HPDE6-E6E7 (cell line): ENCODE measurements at regions not wholly inside any gene's neighbourhood (a gene's known extent, or its start where the extent isn't known, plus 50 kb on each side); places are given as distances from the start of the nearest gene placed in this dataset.

Experiments used
- DNase-seq: peaks from one replicate; pipeline ENCODE4 v3.0.0; 2011; ENCODE audit warnings: missing footprints; ENCODE audit errors: extremely low spot score

GRCh38 chr4:126843492-126844067, 789.2 kb upstream of the INTU start:
- no peak for DNase-seq

- DNase-seq = peak; percentile 88
These were observed 782.5 kb upstream of the INTU start for GRCh38 chr4:126850286-126850685.

GRCh38 chr4:126851391-126851790, 781.4 kb upstream of the INTU start:
- DNase-seq = no peak

- DNase-seq = no peak
These were observed 779.0 kb upstream of the INTU start for GRCh38 chr4:126853715-126854114.

- DNase-seq = no peak
These were observed 775.9 kb upstream of the INTU start for GRCh38 chr4:126856906-126857305.

GRCh38 chr4:126859314-126859713, 773.4 kb upstream of the INTU start:
- DNase-seq = no peak

GRCh38 chr4:126859872-126860271, 772.9 kb upstream of the INTU start:
- DNase-seq = no peak

- no peak for DNase-seq
These were observed 772.4 kb upstream of the INTU start for GRCh38 chr4:126860308-126860707.

- DNase-seq = peak; percentile 16
These were observed 762.8 kb upstream of the INTU start for GRCh38 chr4:126869967-126870366.

- DNase-seq = no peak
These were observed 760.9 kb upstream of the INTU start for GRCh38 chr4:126871810-126872209.

GRCh38 chr4:126874533-126874932, 758.2 kb upstream of the INTU start:
- no peak for DNase-seq

- no peak for DNase-seq
These were observed 743.8 kb upstream of the INTU start for GRCh38 chr4:126888968-126889367.

- no peak for DNase-seq
These were observed 742.4 kb upstream of the INTU start for GRCh38 chr4:126890383-126890782.

GRCh38 chr4:126890994-126891393, 741.8 kb upstream of the INTU start:
- no peak for DNase-seq

- no peak for DNase-seq
These were observed 737.8 kb upstream of the INTU start for GRCh38 chr4:126894963-126895362.

- no peak for DNase-seq
These were observed 736.7 kb upstream of the INTU start for GRCh38 chr4:126895988-126896570.

- no peak for DNase-seq
These were observed 735.7 kb upstream of the INTU start for GRCh38 chr4:126897038-126897437.

- DNase-seq = no peak
These were observed 733.9 kb upstream of the INTU start for GRCh38 chr4:126898815-126899214.

GRCh38 chr4:126899331-126899801, 733.4 kb upstream of the INTU start:
- DNase-seq = peak; percentile 9

GRCh38 chr4:126906466-126906865, 726.3 kb upstream of the INTU start:
- no peak for DNase-seq

- no peak for DNase-seq
These were observed 725.4 kb upstream of the INTU start for GRCh38 chr4:126907389-126907788.

GRCh38 chr4:126916049-126916625, 716.6 kb upstream of the INTU start:
- no peak for DNase-seq

GRCh38 chr4:126916626-126917140, 716.1 kb upstream of the INTU start:
- DNase-seq = no peak
